Stomach smooth muscle (tissue), 2 donors: ENCODE measurements at regions not wholly inside any gene's neighbourhood (a gene's known extent, or its start where the extent isn't known, plus 50 kb on each side); places are given as distances from the start of the nearest gene placed in this dataset.

Source experiments
- H3K27ac ChIP-seq: one replicate; pipeline ENCODE4 v1.7.0; 2013; ENCODE audit warnings: mild to moderate bottlenecking, low read length, inconsistent platforms
- H3K27me3 ChIP-seq, 2 donors: one replicate each; pipeline ENCODE4 v1.7.0; 2013; ENCODE audit warnings: low read length in 2 of 2; ENCODE audit not compliant: insufficient read depth in 2 of 2, control insufficient read depth in 1 of 2
- H3K36me3 ChIP-seq, 2 donors: one replicate each; pipeline ENCODE4 v1.7.0; 2013; ENCODE audit warnings: low read length in 2 of 2; ENCODE audit not compliant: control insufficient read depth in 2 of 2, insufficient read depth in 2 of 2
- H3K4me1 ChIP-seq: one replicate; pipeline ENCODE4 v1.7.0; 2013; ENCODE audit warnings: low read length; ENCODE audit not compliant: control insufficient read depth, insufficient read depth
- H3K4me3 ChIP-seq, 2 donors: one replicate each; pipeline ENCODE4 v1.7.0; 2013; ENCODE audit warnings: low read length in 2 of 2
- H3K9ac ChIP-seq, 2 donors: one replicate each; pipeline ENCODE4 v1.7.0; 2013; ENCODE audit warnings: low read length in 2 of 2, mild to moderate bottlenecking in 1 of 2
- H3K9me3 ChIP-seq, 2 donors: one replicate each; pipeline ENCODE4 v1.7.0; 2013; ENCODE audit warnings: low read length in 2 of 2; ENCODE audit not compliant: control insufficient read depth in 2 of 2
- donor health status: healthy.
- donor health status: Pancreatic carcinoma.

DNA sequence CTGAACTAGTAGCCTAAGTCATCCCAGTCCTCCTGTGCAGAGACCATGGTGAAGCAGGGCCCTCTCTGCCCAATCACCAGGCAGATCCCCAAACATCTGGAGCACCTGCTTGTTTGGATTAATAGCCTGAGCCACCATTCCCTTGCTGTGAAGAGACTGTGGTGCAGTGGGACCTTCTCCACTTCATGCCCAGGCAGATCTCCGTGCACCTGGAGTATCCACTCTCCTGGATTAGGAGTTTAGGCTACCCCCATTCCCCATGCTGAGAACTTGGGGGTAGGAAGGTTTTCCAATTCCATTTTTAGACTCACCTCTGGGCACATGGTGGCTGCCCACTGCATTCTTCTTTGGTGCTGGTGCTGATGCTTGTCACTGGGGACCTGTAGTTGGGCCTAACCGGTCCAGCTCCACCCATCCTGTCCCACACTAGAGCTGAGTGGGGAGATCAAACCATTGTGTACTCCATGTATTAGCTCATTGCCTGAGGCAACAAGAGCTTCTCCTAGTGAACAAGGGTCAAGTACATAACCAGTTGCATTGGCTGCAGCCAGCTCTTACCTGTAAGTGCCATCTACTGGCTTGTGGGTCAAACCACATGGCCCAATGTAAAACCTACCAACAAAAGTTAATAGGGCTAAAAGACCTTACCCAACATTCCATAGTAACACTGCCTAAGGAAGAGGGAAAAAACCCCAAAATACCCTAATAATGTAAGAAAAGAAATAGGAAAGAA, 382.5 kb upstream of the CBLB start:
- H3K9ac ChIP-seq, result no peak overlapping the region
- H3K27ac ChIP-seq, result no peak overlapping the region
- H3K4me1 ChIP-seq, result no peaks in the 10 kb centered on the region
- no peak overlapping the region for H3K4me3 ChIP-seq
- peaks cover 0 to 7% of the 10 kb centered on the region in 2 donors for H3K9me3 ChIP-seq
- H3K27me3 ChIP-seq, result no peaks in the 10 kb centered on the region
- no peaks in the 10 kb centered on the region for H3K36me3 ChIP-seq

DNA sequence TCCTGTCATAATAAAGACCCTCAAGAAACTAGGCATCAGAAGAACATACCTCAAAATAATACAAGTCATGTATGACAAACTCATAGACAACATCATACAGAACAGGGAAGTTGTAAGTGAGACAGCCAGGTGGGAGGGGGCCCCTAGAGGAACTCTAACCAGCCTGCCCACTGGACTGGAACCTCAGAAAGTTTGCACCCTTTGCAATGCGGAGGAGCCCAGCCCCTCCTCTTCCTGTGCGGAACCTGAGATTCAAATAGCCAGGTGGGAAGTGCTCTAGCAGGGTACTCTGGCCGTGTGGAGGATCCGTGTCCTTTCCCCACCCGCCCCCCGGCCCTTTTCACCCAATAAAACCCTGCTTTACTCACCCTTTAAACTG, 387.0 kb upstream of the CBLB start:
- Histone ChIP-seq H3K4me1 (no peaks in the 10 kb centered on the region), H3K4me3 (no peak overlapping the region), H3K27me3 (no peaks in the 10 kb centered on the region), H3K9ac (no peak overlapping the region), H3K27ac (no peak overlapping the region), H3K9me3 (peaks cover 0 to 6% of the 10 kb centered on the region in 2 donors), H3K36me3 (no peaks in the 10 kb centered on the region)

DNA sequence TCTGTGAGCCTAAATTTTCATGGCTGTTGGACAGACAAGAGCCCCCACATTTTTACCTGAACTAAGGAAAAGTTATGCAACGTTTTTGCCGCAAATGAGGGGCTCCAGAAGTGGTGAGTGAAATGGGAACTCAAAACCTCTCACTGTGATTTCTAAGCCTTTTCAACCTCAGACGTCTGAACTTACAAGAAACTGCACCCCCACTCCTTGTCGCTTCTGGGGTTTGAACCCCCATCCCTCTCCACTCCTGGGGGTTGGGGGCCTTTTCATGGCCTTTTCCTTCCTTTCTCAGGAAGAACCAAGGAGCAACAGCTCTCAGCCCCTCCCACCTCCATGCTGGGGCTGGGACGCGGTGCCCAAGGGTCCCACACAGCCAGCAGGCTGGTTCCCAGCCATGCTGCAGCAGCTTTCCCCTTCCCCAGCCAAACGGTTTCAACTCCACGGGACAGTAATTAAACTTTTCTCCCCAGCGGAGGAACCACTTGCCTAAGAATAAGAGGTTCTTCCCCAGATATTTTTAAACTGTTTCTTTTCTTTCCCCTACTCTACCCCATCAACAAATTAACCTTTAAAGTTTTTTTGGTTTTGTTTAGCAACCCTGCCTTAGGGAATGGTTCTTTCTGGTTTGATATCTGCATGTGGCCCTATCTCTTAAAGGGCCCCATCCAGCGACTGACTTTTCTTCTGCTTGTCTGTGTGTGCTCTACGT, 387.6 kb upstream of the CBLB start:
- no peak overlapping the region for H3K27ac ChIP-seq
- no peak overlapping the region for H3K9ac ChIP-seq
- H3K27me3 ChIP-seq, result no peaks in the 10 kb centered on the region
- H3K4me1 ChIP-seq, result no peaks in the 10 kb centered on the region
- H3K4me3 ChIP-seq, result no peak overlapping the region
- H3K36me3 ChIP-seq, result no peaks in the 10 kb centered on the region
- peaks cover 0 to under 1% of the 10 kb centered on the region in 2 donors for H3K9me3 ChIP-seq

DNA sequence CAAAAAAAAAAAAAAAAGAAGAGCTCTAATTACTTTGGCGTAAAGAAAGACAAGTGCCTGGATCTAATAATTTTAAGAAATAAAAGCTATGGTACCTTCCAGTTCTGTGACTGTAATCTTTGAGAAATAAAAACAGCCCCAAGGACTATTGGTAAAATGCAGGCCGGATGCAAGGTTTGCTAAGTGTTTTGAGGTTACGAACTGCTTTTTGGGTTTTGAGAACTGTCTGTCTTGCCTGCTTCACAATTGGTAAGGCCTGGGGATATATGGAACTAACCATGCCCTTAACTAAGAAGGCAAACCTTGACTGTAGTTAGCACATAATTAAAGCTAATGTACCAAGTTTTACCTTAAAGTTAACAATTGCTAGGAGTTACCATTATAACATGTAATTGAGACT, 388.4 kb upstream of the CBLB start:
- Histone ChIP-seq H3K27ac (no peak overlapping the region), H3K9ac (no peak overlapping the region), H3K9me3 (no peaks in the 10 kb centered on the region), H3K4me3 (no peak overlapping the region), H3K36me3 (no peaks in the 10 kb centered on the region), H3K4me1 (no peaks in the 10 kb centered on the region), H3K27me3 (no peaks in the 10 kb centered on the region)

DNA sequence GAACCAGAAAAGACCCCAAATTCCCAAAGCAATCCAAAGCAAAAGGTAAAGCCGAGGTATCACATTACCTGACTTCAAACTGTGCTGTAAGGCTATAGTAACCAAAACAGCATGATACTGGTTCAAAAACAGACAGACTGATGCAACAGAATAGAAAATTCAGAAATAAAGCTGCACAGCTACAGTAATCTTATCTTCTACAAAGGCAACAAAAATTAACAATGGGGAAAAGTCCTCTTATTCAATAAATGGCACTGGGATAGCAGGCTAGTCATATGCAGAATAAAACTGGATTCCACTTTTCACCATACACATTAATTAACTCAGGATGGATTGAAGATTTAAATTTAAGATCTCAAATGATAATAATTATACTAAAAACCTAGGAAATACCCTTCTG, 392.6 kb upstream of the CBLB start:
- Histone ChIP-seq H3K9ac (no peak overlapping the region), H3K4me3 (no peak overlapping the region), H3K27me3 (no peaks in the 10 kb centered on the region), H3K9me3 (no peaks in the 10 kb centered on the region), H3K4me1 (no peaks in the 10 kb centered on the region), H3K27ac (no peak overlapping the region), H3K36me3 (no peaks in the 10 kb centered on the region)

DNA sequence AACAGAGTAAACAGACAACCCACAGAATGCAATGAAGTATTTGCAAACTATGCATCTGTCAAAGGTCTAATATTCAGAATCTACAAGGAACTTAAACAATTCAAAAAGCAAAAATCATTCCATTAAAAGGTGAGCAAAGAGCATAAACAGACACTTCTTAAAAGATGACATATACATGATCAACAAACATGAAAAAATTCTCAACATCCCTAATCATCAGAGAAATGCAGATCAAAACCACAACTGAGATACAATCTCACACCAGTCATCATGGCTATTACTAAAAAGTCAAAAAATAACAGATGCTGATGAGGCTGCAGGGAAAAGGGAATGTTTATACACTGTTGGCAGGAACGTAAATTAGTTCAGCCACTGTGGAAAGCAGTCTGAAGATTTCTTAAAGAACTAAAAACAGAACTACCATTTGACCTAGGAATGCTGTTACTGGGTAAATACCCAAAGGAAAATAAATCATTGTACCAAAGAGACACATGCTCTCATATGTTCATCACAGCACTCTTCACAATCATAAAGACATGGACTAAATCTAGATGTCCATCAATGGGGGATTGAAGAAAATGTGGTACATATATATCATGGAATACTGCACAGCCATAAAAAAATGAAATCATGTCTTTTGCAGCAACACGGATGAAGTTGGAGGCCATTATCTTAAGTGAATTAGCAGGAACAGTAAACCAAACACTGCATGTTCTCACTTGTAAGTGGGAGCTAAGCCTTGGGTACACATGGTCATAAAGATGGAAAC, 393.3 kb upstream of the CBLB start:
- Histone ChIP-seq H3K27ac (no peak overlapping the region), H3K4me1 (no peaks in the 10 kb centered on the region), H3K9ac (no peak overlapping the region), H3K4me3 (no peak overlapping the region), H3K9me3 (no peaks in the 10 kb centered on the region), H3K27me3 (no peaks in the 10 kb centered on the region), H3K36me3 (no peaks in the 10 kb centered on the region)

DNA sequence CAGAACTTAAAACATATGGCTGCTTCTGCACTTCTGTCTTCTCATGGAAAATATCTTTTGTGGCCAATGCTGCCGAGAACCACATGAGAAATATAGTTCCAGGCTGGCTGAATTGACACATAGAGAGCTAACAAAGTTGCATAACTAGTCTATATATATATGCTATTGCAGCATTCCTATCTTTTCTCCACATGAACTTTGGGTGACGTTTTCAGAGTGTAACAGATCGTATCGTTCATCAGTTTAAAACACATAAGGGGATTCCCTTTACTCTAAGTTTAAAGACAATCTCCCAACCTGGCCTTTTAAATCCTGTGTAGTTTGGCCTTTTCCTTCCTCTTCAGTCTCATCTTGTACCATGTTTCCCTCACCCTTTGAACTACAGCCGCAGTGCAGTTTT, 394.2 kb upstream of the CBLB start:
- H3K27me3 ChIP-seq, result no peaks in the 10 kb centered on the region
- no peaks in the 10 kb centered on the region for H3K4me1 ChIP-seq
- no peaks in the 10 kb centered on the region for H3K9me3 ChIP-seq
- H3K4me3 ChIP-seq, result no peak overlapping the region
- H3K9ac ChIP-seq, result no peak overlapping the region
- H3K27ac ChIP-seq, result no peak overlapping the region
- no peaks in the 10 kb centered on the region for H3K36me3 ChIP-seq

DNA sequence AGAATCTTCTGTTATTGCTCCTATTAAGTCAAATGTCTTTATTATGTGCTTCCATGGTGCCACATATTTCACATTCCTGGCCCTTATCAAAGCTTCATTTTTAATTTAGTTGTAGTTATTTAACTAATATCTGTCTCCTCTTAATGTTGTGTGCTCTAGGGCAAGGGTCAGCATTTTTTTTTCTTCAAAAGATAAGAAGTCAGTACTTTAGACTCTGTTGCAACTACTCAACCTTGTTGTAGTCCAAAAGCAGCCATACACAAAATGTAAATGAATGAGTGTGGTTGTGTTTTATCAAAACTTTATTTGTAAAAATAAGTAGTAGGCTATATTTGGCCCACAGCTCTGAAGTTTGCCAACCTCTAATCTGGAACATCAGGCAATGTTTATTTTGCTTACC, 394.7 kb upstream of the CBLB start:
- no peaks in the 10 kb centered on the region for H3K9me3 ChIP-seq
- no peak overlapping the region for H3K27ac ChIP-seq
- no peak overlapping the region for H3K4me3 ChIP-seq
- H3K9ac ChIP-seq, result no peak overlapping the region
- H3K4me1 ChIP-seq, result no peaks in the 10 kb centered on the region
- no peaks in the 10 kb centered on the region for H3K27me3 ChIP-seq
- no peaks in the 10 kb centered on the region for H3K36me3 ChIP-seq

DNA sequence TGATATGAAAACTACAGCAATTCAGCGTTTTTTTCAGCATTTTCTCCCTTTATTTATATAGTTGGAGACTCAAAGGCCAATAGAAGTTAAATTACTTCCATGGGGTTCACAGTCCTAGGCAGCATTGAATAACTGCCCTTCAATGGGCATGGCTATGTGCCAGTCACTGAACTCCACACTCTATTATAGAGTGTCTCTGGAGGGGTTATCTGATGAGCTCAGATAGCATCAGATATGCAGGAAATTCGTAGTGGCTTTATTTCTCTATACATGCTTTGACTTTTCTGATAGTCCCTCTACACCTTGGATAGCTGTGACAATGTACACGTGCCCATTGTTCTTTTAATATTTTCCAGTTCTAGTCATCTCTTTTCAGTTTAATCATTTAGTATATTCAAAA, 396.9 kb upstream of the CBLB start:
- Histone ChIP-seq H3K27me3 (no peaks in the 10 kb centered on the region), H3K27ac (no peak overlapping the region), H3K36me3 (no peaks in the 10 kb centered on the region), H3K9ac (no peak overlapping the region), H3K4me1 (no peaks in the 10 kb centered on the region), H3K4me3 (no peak overlapping the region), H3K9me3 (no peaks in the 10 kb centered on the region)

DNA sequence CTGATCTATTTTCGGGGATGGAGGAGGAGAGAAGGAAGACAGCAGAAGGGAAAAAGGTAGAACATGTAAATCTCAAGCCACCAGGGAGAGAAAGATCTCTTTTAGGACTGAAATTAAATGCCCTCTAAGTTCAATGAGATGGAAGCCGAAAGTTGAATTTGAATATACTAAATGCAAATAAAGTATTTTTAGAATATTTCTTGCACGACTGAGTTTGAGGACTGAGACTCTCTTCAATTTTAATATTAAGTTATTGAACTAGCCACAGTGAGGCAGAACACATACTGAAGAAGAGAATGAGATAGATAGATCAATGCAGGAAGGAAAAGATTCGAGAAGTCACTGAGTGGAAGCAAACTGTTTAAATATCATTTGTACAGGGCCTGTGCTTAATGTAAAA, 399.9 kb upstream of the CBLB start:
- Histone ChIP-seq H3K27me3 (no peaks in the 10 kb centered on the region), H3K36me3 (no peaks in the 10 kb centered on the region), H3K4me1 (no peaks in the 10 kb centered on the region), H3K9me3 (no peaks in the 10 kb centered on the region), H3K4me3 (no peak overlapping the region), H3K27ac (no peak overlapping the region), H3K9ac (no peak overlapping the region)

DNA sequence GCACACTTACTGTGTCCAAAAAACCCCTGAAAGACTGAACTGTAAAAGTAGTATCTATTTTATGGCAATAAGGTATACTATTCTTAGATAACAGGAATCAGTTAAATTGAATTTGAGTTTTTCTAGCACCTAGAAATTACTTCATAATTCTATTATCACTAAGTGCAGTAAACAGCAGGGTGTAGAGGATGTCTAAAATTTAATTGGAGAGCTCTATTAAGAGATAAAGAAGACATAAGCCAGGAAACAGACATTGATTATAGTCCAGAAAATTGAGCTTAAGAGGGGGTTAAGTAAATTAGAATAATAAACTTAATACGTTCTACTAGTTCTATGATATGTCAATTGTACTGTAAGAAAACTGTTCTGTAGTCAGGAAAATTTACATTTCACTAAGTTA, 403.5 kb upstream of the CBLB start:
- Histone ChIP-seq H3K9ac (no peak overlapping the region), H3K36me3 (no peaks in the 10 kb centered on the region), H3K27me3 (no peaks in the 10 kb centered on the region), H3K27ac (no peak overlapping the region), H3K4me1 (no peaks in the 10 kb centered on the region), H3K9me3 (no peaks in the 10 kb centered on the region), H3K4me3 (no peak overlapping the region)
